GM12892 (cell line): ENCODE measurements at regions not wholly inside any gene's neighbourhood (a gene's known extent, or its start where the extent isn't known, plus 50 kb on each side); places are given as distances from the start of the nearest gene placed in this dataset.

ENCODE experiments used
- POLR2A ChIP-seq: IDR thresholded peaks from 2 replicates; pipeline ENCODE4 v1.6.1; 2011; ENCODE audit warnings: low read depth, low read length, control low read depth
- TAF1 ChIP-seq: IDR thresholded peaks from 2 replicates; pipeline ENCODE4 v1.6.1; 2011; ENCODE audit warnings: low read depth, mild to moderate bottlenecking, control low read depth, low read length, borderline replicate concordance

DNA sequence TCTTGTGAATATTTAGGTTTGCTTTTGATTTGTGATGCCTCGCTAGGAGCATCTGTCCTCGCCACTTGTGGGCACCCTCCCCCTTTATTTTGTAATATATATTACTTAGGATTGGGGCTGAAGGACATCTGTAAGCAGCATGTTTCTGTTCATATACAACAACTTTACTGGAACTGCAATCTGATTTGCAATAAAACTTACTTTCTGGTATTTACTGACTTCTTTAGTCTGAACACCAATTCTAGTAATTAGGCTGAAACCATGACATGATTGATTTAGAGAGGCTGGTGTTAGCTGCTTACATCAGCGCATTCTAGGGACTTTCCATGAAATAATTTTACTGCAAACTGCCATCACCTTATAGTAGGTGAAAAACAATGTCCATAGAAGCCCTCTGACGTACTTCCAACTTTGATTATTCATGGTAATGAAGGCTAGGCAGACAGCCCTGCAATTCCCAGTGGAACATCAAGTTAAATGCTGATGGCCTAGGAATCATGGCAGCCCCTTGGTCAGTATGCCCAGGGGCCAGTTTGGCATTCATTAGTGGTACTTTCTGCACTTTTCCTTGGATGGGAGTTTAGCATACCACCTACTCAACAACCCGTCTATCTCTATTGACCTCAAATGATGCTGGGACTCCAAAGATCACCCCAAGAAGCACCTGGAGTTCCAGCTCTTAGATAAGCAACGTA lies 132.9 kb upstream of the MCHR2 start:
- no peak for TF ChIP-seq POLR2A
- TF ChIP-seq TAF1, result no peak
